GM23338 (cell line): ENCODE measurements at regions not wholly inside any gene's neighbourhood (a gene's known extent, or its start where the extent isn't known, plus 50 kb on each side); places are given as distances from the start of the nearest gene placed in this dataset.

Source experiments
- ATAC-seq: fragments of 200-7000 bp; cut with Tn5 transposase; 3 replicates; pipeline ENCODE4 v1.9.1; 2020
- DNase-seq: peaks from one replicate; pipeline ENCODE4 v3.0.0-alpha.2; 2015; ENCODE audit warnings: low spot score
- H2AFZ ChIP-seq: fragments of 200-600 bp; sonication (generic); 2 replicates; pipeline ENCODE4 v1.8.0; 2016; ENCODE audit warnings: antibody characterized with exemption, mild to moderate bottlenecking, moderate library complexity
- H3F3A ChIP-seq: fragments of 200-600 bp; sonication (generic); replicated peaks from 2 replicates; pipeline ENCODE4 v1.8.0; 2017; ENCODE audit warnings: antibody characterized with exemption, mixed run types, low read depth
- H3K27ac ChIP-seq: fragments of 200-600 bp; sonication (generic); 2 replicates; pipeline ENCODE4 v1.6.1; 2016; ENCODE audit warnings: low read depth
- H3K27me3 ChIP-seq: fragments of 200-600 bp; sonication (generic); 2 replicates; pipeline ENCODE4 v1.8.0; 2016; ENCODE audit warnings: mild to moderate bottlenecking, mixed run types, moderate library complexity; ENCODE audit not compliant: insufficient read depth
- H3K36me3 ChIP-seq: fragments of 200-600 bp; sonication (generic); 2 replicates; pipeline ENCODE4 v1.8.0; 2016; ENCODE audit warnings: mild to moderate bottlenecking; ENCODE audit not compliant: insufficient read depth
- H3K4me1 ChIP-seq: fragments of 200-600 bp; sonication (generic); 2 replicates; pipeline ENCODE4 v1.8.0; 2016; ENCODE audit warnings: mild to moderate bottlenecking, moderate library complexity; ENCODE audit not compliant: insufficient read depth
- H3K4me2 ChIP-seq: fragments of 200-600 bp; sonication (generic); 2 replicates; pipeline ENCODE4 v1.7.1; 2017; ENCODE audit warnings: mixed run types
- H3K4me3 ChIP-seq: fragments of 200-600 bp; sonication (generic); 2 replicates; pipeline ENCODE4 v1.6.1; 2016; ENCODE audit warnings: mixed run types
- H3K79me2 ChIP-seq: fragments of 200-600 bp; sonication (generic); replicated peaks from 2 replicates; pipeline ENCODE4 v1.8.0; 2017; ENCODE audit warnings: mild to moderate bottlenecking; ENCODE audit not compliant: insufficient read depth
- H3K9me2 ChIP-seq: fragments of 200-600 bp; sonication (generic); 2 replicates; pipeline ENCODE4 v1.8.0; 2017; ENCODE audit not compliant: insufficient read depth
- H4K20me1 ChIP-seq: fragments of 200-600 bp; sonication (generic); replicated peaks from 2 replicates; pipeline ENCODE4 v1.8.0; 2017; ENCODE audit warnings: mild to moderate bottlenecking; ENCODE audit not compliant: insufficient read depth
- H3K27ac Mint-ChIP-seq: 2 replicates; pipeline ENCODE4 v1.8.0; 2020; ENCODE audit warnings: inconsistent platforms, mild to moderate bottlenecking, moderate library complexity, mixed read lengths
- H3K27me3 Mint-ChIP-seq: 3 replicates; pipeline ENCODE4 v1.8.0; 2022; ENCODE audit warnings: low read depth, mild to moderate bottlenecking, moderate library complexity, mixed read lengths, inconsistent platforms; ENCODE audit not compliant: insufficient read depth, poor library complexity
- H3K36me3 Mint-ChIP-seq: 3 replicates; pipeline ENCODE4 v1.8.0; 2021; ENCODE audit warnings: low read depth, mild to moderate bottlenecking, inconsistent platforms, moderate library complexity, mixed read lengths
- H3K4me1 Mint-ChIP-seq: 3 replicates; pipeline ENCODE4 v1.8.0; 2020; ENCODE audit warnings: mild to moderate bottlenecking, inconsistent platforms, mixed read lengths
- H3K4me3 Mint-ChIP-seq: 3 replicates; pipeline ENCODE4 v1.8.0; 2021; ENCODE audit warnings: moderate library complexity, mild to moderate bottlenecking, inconsistent platforms, mixed read lengths
- H3K9me3 Mint-ChIP-seq: 3 replicates; pipeline ENCODE4 v1.8.0; 2020; ENCODE audit warnings: moderate library complexity, mild to moderate bottlenecking, inconsistent platforms, mixed read lengths
- EZH2 ChIP-seq: fragments of 200-600 bp; sonication (generic); IDR thresholded peaks from one replicate; pipeline ENCODE4 v1.8.0; 2017; ENCODE audit warnings: antibody characterized with exemption, mild to moderate bottlenecking, low read depth; ENCODE audit not compliant: unreplicated experiment
- EZH2phosphoT487 ChIP-seq: fragments of 200-600 bp; sonication (generic); IDR thresholded peaks from one replicate; pipeline ENCODE4 v1.8.1; 2018; ENCODE audit warnings: antibody characterized with exemption; ENCODE audit not compliant: unreplicated experiment
- JUNB ChIP-seq: IDR thresholded peaks from one replicate; pipeline ENCODE4 v1.6.1; 2016; ENCODE audit warnings: antibody characterized with exemption; ENCODE audit not compliant: unreplicated experiment
- NANOG ChIP-seq: IDR thresholded peaks from 2 replicates; pipeline ENCODE4 v1.6.1; 2016; ENCODE audit warnings: antibody characterized with exemption, borderline replicate concordance
- POLR2AphosphoS5 ChIP-seq: IDR thresholded peaks from 2 replicates; pipeline ENCODE4 v1.6.1; 2016; ENCODE audit warnings: antibody characterized with exemption, low read depth
- STAT1 ChIP-seq: IDR thresholded peaks from one replicate; pipeline ENCODE4 v1.6.1; 2016; ENCODE audit warnings: antibody characterized with exemption; ENCODE audit not compliant: unreplicated experiment
- ZNF331 ChIP-seq: fragments of 250-450 bp; sonication (Bioruptor Pico); IDR thresholded peaks from 2 replicates; pipeline ENCODE4 v1.5.0; 2020; ENCODE audit warnings: low read depth, mild to moderate bottlenecking, moderate library complexity
- TF ChIP-seq, protein P1 (sequence below), 2 experiments: fragments of 200-600 bp in 1 of 2; sonication (generic) in 1 of 2; conservative IDR thresholded peaks; 2 replicates each; pipeline versions ENCODE4 v1.5.1 to v1.6.1; 2016 to 2017; ENCODE audit warnings: antibody characterized with exemption in 2 of 2, low read depth in 2 of 2, mild to moderate bottlenecking in 2 of 2, moderate library complexity in 1 of 2
- TF ChIP-seq, protein P2 (sequence below): IDR thresholded peaks from one replicate; pipeline ENCODE4 v1.6.1; 2018; ENCODE audit warnings: antibody characterized with exemption; ENCODE audit not compliant: unreplicated experiment
- TF ChIP-seq, protein P3 (sequence below): IDR thresholded peaks from 2 replicates; pipeline ENCODE4 v1.6.1; 2016; ENCODE audit warnings: antibody characterized with exemption

DNA sequence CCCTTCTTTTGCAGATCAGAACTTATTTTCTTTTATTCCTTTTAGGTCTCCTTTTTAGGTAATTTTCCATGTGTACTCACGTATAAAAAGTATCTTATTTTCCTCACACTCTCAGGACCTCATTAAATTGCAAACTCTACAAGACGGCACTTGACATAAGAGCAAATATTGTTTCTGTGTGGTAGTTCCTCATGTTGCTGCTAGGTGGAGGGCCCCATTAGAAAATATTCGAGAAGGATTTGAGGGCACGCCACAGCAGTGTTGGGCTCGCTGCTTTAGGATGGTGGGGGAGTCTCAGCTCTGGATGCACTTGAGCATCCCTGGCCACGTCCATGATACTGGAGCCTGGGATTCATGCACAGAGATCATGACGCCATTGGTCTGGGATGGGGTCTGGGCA lies 64.9 kb upstream of the ZFP64 start:
- H3K4me2 ChIP-seq = no peak overlapping the region
- no peak overlapping the region for H3K27ac ChIP-seq
- H3K79me2 ChIP-seq = no peaks in the 10 kb centered on the region
- 0 out of 2 replicates have a peak overlapping the region, but pooled peaks have one; percentile 56 for H2AFZ ChIP-seq
- Mint-ChIP-seq H3K4me3 (no peak overlapping the region), H3K4me1 (no peaks in the 10 kb centered on the region), H3K27me3 (peaks cover 1% of the 10 kb centered on the region), H3K9me3 (peaks cover 10% of the 10 kb centered on the region), H3K27ac (no peak overlapping the region), H3K36me3 (no peaks in the 10 kb centered on the region)
- TF ChIP-seq, protein P1, sequence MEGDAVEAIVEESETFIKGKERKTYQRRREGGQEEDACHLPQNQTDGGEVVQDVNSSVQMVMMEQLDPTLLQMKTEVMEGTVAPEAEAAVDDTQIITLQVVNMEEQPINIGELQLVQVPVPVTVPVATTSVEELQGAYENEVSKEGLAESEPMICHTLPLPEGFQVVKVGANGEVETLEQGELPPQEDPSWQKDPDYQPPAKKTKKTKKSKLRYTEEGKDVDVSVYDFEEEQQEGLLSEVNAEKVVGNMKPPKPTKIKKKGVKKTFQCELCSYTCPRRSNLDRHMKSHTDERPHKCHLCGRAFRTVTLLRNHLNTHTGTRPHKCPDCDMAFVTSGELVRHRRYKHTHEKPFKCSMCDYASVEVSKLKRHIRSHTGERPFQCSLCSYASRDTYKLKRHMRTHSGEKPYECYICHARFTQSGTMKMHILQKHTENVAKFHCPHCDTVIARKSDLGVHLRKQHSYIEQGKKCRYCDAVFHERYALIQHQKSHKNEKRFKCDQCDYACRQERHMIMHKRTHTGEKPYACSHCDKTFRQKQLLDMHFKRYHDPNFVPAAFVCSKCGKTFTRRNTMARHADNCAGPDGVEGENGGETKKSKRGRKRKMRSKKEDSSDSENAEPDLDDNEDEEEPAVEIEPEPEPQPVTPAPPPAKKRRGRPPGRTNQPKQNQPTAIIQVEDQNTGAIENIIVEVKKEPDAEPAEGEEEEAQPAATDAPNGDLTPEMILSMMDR (conservative IDR thresholded peaks at IDR 0.05; ENCODE audit: low read depth in 2 of 2) = peak; percentile 9 to 20; a peak in 2 of 4 replicates
- TF ChIP-seq, protein P2, sequence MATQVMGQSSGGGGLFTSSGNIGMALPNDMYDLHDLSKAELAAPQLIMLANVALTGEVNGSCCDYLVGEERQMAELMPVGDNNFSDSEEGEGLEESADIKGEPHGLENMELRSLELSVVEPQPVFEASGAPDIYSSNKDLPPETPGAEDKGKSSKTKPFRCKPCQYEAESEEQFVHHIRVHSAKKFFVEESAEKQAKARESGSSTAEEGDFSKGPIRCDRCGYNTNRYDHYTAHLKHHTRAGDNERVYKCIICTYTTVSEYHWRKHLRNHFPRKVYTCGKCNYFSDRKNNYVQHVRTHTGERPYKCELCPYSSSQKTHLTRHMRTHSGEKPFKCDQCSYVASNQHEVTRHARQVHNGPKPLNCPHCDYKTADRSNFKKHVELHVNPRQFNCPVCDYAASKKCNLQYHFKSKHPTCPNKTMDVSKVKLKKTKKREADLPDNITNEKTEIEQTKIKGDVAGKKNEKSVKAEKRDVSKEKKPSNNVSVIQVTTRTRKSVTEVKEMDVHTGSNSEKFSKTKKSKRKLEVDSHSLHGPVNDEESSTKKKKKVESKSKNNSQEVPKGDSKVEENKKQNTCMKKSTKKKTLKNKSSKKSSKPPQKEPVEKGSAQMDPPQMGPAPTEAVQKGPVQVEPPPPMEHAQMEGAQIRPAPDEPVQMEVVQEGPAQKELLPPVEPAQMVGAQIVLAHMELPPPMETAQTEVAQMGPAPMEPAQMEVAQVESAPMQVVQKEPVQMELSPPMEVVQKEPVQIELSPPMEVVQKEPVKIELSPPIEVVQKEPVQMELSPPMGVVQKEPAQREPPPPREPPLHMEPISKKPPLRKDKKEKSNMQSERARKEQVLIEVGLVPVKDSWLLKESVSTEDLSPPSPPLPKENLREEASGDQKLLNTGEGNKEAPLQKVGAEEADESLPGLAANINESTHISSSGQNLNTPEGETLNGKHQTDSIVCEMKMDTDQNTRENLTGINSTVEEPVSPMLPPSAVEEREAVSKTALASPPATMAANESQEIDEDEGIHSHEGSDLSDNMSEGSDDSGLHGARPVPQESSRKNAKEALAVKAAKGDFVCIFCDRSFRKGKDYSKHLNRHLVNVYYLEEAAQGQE = no peak
- no peak for TF ChIP-seq EZH2phosphoT487
- TF ChIP-seq NANOG = no peak
- TF ChIP-seq STAT1 = no peak
- H3F3A ChIP-seq = no peaks in the 10 kb centered on the region
- H3K4me3 ChIP-seq = no peak overlapping the region
- H3K4me1 ChIP-seq = no peaks in the 10 kb centered on the region
- no peaks in the 10 kb centered on the region for H3K27me3 ChIP-seq
- ATAC-seq = no peak
- no peaks in the 10 kb centered on the region for H3K36me3 ChIP-seq
- DNase-seq = peak; percentile 40
- 0 out of 2 replicates have a peak, but pooled peaks cover 3% of the 10 kb centered on the region for H3K9me2 ChIP-seq
- H4K20me1 ChIP-seq = no peaks in the 10 kb centered on the region

DNA sequence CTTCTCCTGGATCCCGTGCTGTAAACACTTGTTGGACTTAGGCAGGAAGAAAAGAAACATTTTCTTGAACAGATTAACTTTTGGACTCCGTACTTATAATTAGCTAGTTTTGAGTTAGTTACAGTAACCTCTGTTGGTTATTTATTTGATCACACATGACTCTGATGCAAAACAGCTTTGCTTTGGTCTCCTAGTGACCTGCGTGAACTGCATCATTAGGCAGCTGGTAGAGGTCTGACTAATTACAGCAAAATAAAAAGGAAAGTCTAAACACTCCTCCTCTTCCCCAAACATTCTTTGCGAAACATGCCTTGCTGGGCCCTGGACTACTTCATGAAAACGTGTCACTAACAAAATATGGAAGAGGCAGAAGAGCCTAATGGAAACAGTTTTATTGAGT lies 61.1 kb upstream of the ZFP64 start:
- no peaks in the 10 kb centered on the region for H3K27me3 Mint-ChIP-seq
- H3K36me3 Mint-ChIP-seq = no peaks in the 10 kb centered on the region
- Histone ChIP-seq H3F3A (no peaks in the 10 kb centered on the region), H3K9me2 (no peaks in the 10 kb centered on the region), H3K36me3 (no peaks in the 10 kb centered on the region; the same call in 1 of the 2 replicates), H3K27me3 (no peaks in the 10 kb centered on the region), H3K4me2 (no peak overlapping the region), H3K79me2 (no peaks in the 10 kb centered on the region), H2AFZ (no peak overlapping the region), H3K27ac (no peak overlapping the region), H3K4me1 (no peaks in the 10 kb centered on the region), H4K20me1 (no peaks in the 10 kb centered on the region), H3K4me3 (no peak overlapping the region)
- peaks cover 3% of the 10 kb centered on the region; the same call in 2 of the 3 replicates for H3K9me3 Mint-ChIP-seq
- no peak overlapping the region for H3K27ac Mint-ChIP-seq
- ATAC-seq (no peak), DNase-seq (no peak)
- H3K4me3 Mint-ChIP-seq = no peak overlapping the region
- H3K4me1 Mint-ChIP-seq = no peaks in the 10 kb centered on the region
- no peak for TF ChIP-seq EZH2
- TF ChIP-seq JUNB = no peak
- TF ChIP-seq POLR2AphosphoS5 = no peak
- TF ChIP-seq, protein P2 = no peak
- no peak for TF ChIP-seq EZH2phosphoT487
- TF ChIP-seq, protein P1 (conservative IDR thresholded peaks at IDR 0.05; ENCODE audit: low read depth in 2 of 2) = no peak
- TF ChIP-seq, protein P3, sequence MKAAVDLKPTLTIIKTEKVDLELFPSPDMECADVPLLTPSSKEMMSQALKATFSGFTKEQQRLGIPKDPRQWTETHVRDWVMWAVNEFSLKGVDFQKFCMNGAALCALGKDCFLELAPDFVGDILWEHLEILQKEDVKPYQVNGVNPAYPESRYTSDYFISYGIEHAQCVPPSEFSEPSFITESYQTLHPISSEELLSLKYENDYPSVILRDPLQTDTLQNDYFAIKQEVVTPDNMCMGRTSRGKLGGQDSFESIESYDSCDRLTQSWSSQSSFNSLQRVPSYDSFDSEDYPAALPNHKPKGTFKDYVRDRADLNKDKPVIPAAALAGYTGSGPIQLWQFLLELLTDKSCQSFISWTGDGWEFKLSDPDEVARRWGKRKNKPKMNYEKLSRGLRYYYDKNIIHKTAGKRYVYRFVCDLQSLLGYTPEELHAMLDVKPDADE = no peak
- no peak for TF ChIP-seq ZNF331
- TF ChIP-seq STAT1 = no peak
